H1 (cell line): ENCODE measurements at regions not wholly inside any gene's neighbourhood (a gene's known extent, or its start where the extent isn't known, plus 50 kb on each side); places are given as distances from the start of the nearest gene placed in this dataset.

ENCODE experiments used
- CTCF ChIA-PET: fragments of 300-600 bp; sonication (Branson Sonifier 250); formaldehyde crosslinking; loops from one replicate; lab custom pipeline; 2021; ENCODE audit not compliant: partially characterized antibody; lab: Charles Lee
- POLR2A ChIA-PET: fragments of 300-600 bp; sonication (Branson Sonifier 250); formaldehyde crosslinking; loops from one replicate; lab custom pipeline; 2021; ENCODE audit warnings: inconsistent platforms; ENCODE audit not compliant: partially characterized antibody; lab: Charles Lee
- DNase-seq, 2 experiments: peaks; one replicate each; pipeline versions ENCODE4 v3.0.0 to v3.0.0-alpha.2; 2010 to 2022; ENCODE audit warnings: low spot score in 2 of 2, low read depth in 1 of 2, mixed read lengths in 1 of 2
- FAIRE-seq: peaks from 2 replicates; lab custom pipeline; 2011; peaks lifted over from hg19 to GRCh38; lab: Jason Lieb, UNC
- H2AFZ ChIP-seq: 2 replicates; pipeline ENCODE4 v1.8.1; 2012; ENCODE audit warnings: low read length, inconsistent platforms
- H2AK5ac ChIP-seq: 2 replicates; pipeline ENCODE4 v1.6.1; 2013; ENCODE audit warnings: low read depth, low read length
- H2BK120ac ChIP-seq: replicated peaks from 2 replicates; pipeline ENCODE3; 2013; ENCODE audit warnings: low read depth, low read length, inconsistent platforms
- H2BK12ac ChIP-seq: 2 replicates; pipeline ENCODE4 v1.6.1; 2013; ENCODE audit warnings: low read depth, low read length
- H2BK15ac ChIP-seq: 2 replicates; pipeline ENCODE4 v1.6.1; 2013; ENCODE audit warnings: low read length
- H2BK20ac ChIP-seq: 2 replicates; pipeline ENCODE4 v1.6.1; 2013; ENCODE audit warnings: low read length
- H2BK5ac ChIP-seq: 2 replicates; pipeline ENCODE4 v1.6.1; 2013; ENCODE audit warnings: low read depth, low read length
- H3K14ac ChIP-seq: 2 replicates; pipeline ENCODE4 v1.6.1; 2013; ENCODE audit warnings: inconsistent platforms; ENCODE audit not compliant: insufficient read length
- H3K18ac ChIP-seq: 2 replicates; pipeline ENCODE4 v1.6.1; 2013; ENCODE audit warnings: low read length; ENCODE audit errors: extremely low read depth
- H3K23ac ChIP-seq: 2 replicates; pipeline ENCODE4 v1.6.1; 2013; ENCODE audit warnings: inconsistent platforms; ENCODE audit not compliant: insufficient read length
- H3K23me2 ChIP-seq: 2 replicates; pipeline ENCODE4 v1.6.1; 2013; ENCODE audit warnings: low read depth, low read length
- H3K27ac ChIP-seq: 2 replicates; pipeline ENCODE4 v1.6.1; 2011; ENCODE audit warnings: low read depth, low read length, inconsistent platforms
- H3K27me3 ChIP-seq, 4 experiments: replicated peaks in 1 of 4; 1 replicate in 1 of 4; 2 replicates in 3 of 4; pipeline versions ENCODE4 v1.6.1 to v1.8.1; 2011 to 2013; ENCODE audit warnings: low read length in 3 of 4, mild to moderate bottlenecking in 3 of 4, inconsistent platforms in 2 of 4, mixed read lengths in 2 of 4, moderate library complexity in 1 of 4; ENCODE audit not compliant: control insufficient read depth in 3 of 4, insufficient read depth in 3 of 4; ENCODE audit errors: extremely low read depth in 1 of 4
- H3K36me3 ChIP-seq, 4 experiments: 2 replicates each; pipeline versions ENCODE4 v1.6.1 to v1.8.1; 2011 to 2013; ENCODE audit warnings: mild to moderate bottlenecking in 4 of 4, low read length in 3 of 4, moderate library complexity in 2 of 4, control low read depth in 1 of 4, inconsistent platforms in 1 of 4; ENCODE audit not compliant: insufficient read depth in 4 of 4, control insufficient read depth in 2 of 4
- H3K4ac ChIP-seq: replicated peaks from 2 replicates; pipeline ENCODE3; 2013; ENCODE audit warnings: low read length, low read depth, mixed read lengths, inconsistent platforms; ENCODE audit not compliant: insufficient read length
- H3K4me1 ChIP-seq, 4 experiments: replicated peaks in 1 of 4; 1 replicate in 1 of 4; 2 replicates in 3 of 4; pipeline versions ENCODE4 v1.6.1 to v1.8.1; 2011 to 2013; ENCODE audit warnings: low read length in 3 of 4, inconsistent platforms in 2 of 4, mixed read lengths in 1 of 4; ENCODE audit not compliant: insufficient read depth in 4 of 4, control insufficient read depth in 3 of 4
- H3K4me2 ChIP-seq, 2 experiments: 2 replicates each; pipeline versions ENCODE4 v1.6.1 to v1.8.1; 2011 to 2013; ENCODE audit warnings: low read depth in 2 of 2, low read length in 2 of 2, control low read depth in 1 of 2, inconsistent platforms in 1 of 2, mild to moderate bottlenecking in 1 of 2; ENCODE audit not compliant: insufficient read depth in 1 of 2
- H3K4me3 ChIP-seq, 4 experiments: fragments of 200-600, 300-600 bp in 1 of 4; sonication (generic), shearing (Covaris generic), sonication (Bioruptor Twin) in 1 of 4; 2 replicates each; pipeline versions ENCODE4 v1.5.1 to v1.8.1; 2011 to 2016; ENCODE audit warnings: low read length in 4 of 4, low read depth in 3 of 4, control low read depth in 2 of 4, inconsistent platforms in 2 of 4, mild to moderate bottlenecking in 2 of 4, mixed read lengths in 1 of 4, moderate library complexity in 1 of 4; ENCODE audit not compliant: insufficient read depth in 2 of 4; ENCODE audit errors: extremely low read depth in 1 of 4
- H3K56ac ChIP-seq: replicated peaks from 2 replicates; pipeline ENCODE3; 2013; ENCODE audit warnings: low read depth, mild to moderate bottlenecking, mixed read lengths, low read length, inconsistent platforms; ENCODE audit not compliant: insufficient read length
- H3K79me1 ChIP-seq: 2 replicates; pipeline ENCODE4 v1.6.1; 2013; ENCODE audit warnings: low read depth, low read length, control low read depth
- H3K79me2 ChIP-seq, 2 experiments: 2 replicates each; pipeline versions ENCODE4 v1.6.1 to v1.8.1; 2012 to 2013; ENCODE audit warnings: low read length in 2 of 2, mild to moderate bottlenecking in 2 of 2, inconsistent platforms in 1 of 2; ENCODE audit not compliant: insufficient read depth in 2 of 2, control insufficient read depth in 1 of 2
- H3K9ac ChIP-seq, 4 experiments: replicated peaks in 1 of 4; 1 replicate in 1 of 4; 2 replicates in 3 of 4; pipeline versions ENCODE4 v1.6.1 to v1.8.1; 2011 to 2013; ENCODE audit warnings: low read depth in 3 of 4, low read length in 3 of 4, control low read depth in 2 of 4, mild to moderate bottlenecking in 2 of 4, moderate library complexity in 2 of 4, inconsistent platforms in 1 of 4; ENCODE audit errors: extremely low read depth in 1 of 4
- H3K9me3 ChIP-seq, 2 experiments: 2 replicates each; pipeline versions ENCODE4 v1.6.1 to v1.8.1; 2012 to 2013; ENCODE audit warnings: mild to moderate bottlenecking in 2 of 2, moderate library complexity in 2 of 2, control low read depth in 1 of 2, inconsistent platforms in 1 of 2, low read depth in 1 of 2, low read length in 1 of 2, mixed read lengths in 1 of 2; ENCODE audit not compliant: insufficient read depth in 2 of 2
- H4K20me1 ChIP-seq, 2 experiments: replicated peaks in 1 of 2; 2 replicates each; pipeline versions ENCODE3 to v1.8.1; 2011 to 2013; ENCODE audit warnings: inconsistent platforms in 2 of 2, low read length in 2 of 2, mild to moderate bottlenecking in 1 of 2; ENCODE audit not compliant: insufficient read depth in 2 of 2, control insufficient read depth in 1 of 2
- H4K5ac ChIP-seq: 2 replicates; pipeline ENCODE4 v1.6.1; 2013; ENCODE audit warnings: low read length, low read depth, mixed read lengths, inconsistent platforms; ENCODE audit not compliant: insufficient read length
- H4K8ac ChIP-seq: 2 replicates; pipeline ENCODE4 v1.8.0; 2013; ENCODE audit warnings: mild to moderate bottlenecking, moderate library complexity, low read length, inconsistent platforms; ENCODE audit not compliant: insufficient read depth; ENCODE audit errors: extremely low read depth
- H4K91ac ChIP-seq: replicated peaks from 2 replicates; pipeline ENCODE3; 2013; ENCODE audit warnings: low read length, mixed read lengths, inconsistent platforms; ENCODE audit not compliant: insufficient read length
- CHD1 ChIP-seq: IDR thresholded peaks from 2 replicates; pipeline ENCODE4 v1.6.1; 2012; ENCODE audit warnings: low read depth, low read length, improper control_type of control experiment
- EGR1 ChIP-seq: IDR thresholded peaks from 2 replicates; pipeline ENCODE4 v1.6.1; 2011; ENCODE audit warnings: low read depth, low read length, borderline replicate concordance
- FOSL1 ChIP-seq: IDR thresholded peaks from 2 replicates; pipeline ENCODE4 v1.6.1; 2011; ENCODE audit warnings: mild to moderate bottlenecking, low read depth, low read length, moderate library complexity; ENCODE audit not compliant: insufficient read depth
- JUND ChIP-seq: IDR thresholded peaks from 2 replicates; pipeline ENCODE4 v1.6.1; 2011; ENCODE audit warnings: mild to moderate bottlenecking, improper control_type of control experiment, low read length
- NANOG ChIP-seq: IDR thresholded peaks from 2 replicates; pipeline ENCODE4 v1.6.1; 2011; ENCODE audit warnings: low read length, low read depth, mild to moderate bottlenecking, inconsistent platforms; ENCODE audit not compliant: insufficient read depth, poor library complexity, severe bottlenecking
- PHF8 ChIP-seq: fragments of 200-600 bp; sonication (generic); conservative IDR thresholded peaks from 2 replicates; pipeline ENCODE4 v1.7.1; 2012; ENCODE audit warnings: low read depth, mild to moderate bottlenecking, inconsistent platforms, low read length, moderate library complexity
- POLR2A ChIP-seq, 2 experiments: IDR thresholded peaks; 1 replicate in 1 of 2; 2 replicates in 1 of 2; pipeline ENCODE4 v1.6.1; 2011; ENCODE audit warnings: low read depth in 2 of 2, low read length in 2 of 2, mild to moderate bottlenecking in 2 of 2; ENCODE audit errors: control extremely low read depth in 1 of 2
- RBBP5 ChIP-seq: IDR thresholded peaks from 2 replicates; pipeline ENCODE4 v1.7.1; 2012; ENCODE audit warnings: low read depth, mild to moderate bottlenecking, inconsistent platforms, low read length, moderate library complexity, borderline replicate concordance
- SAP30 ChIP-seq: fragments of 300-600 bp; sonication (generic); IDR thresholded peaks from 2 replicates; pipeline ENCODE4 v1.7.1; 2012; ENCODE audit warnings: low read length, moderate library complexity, mild to moderate bottlenecking, inconsistent platforms; ENCODE audit not compliant: insufficient read depth, insufficient replicate concordance
- SP2 ChIP-seq: IDR thresholded peaks from 2 replicates; pipeline ENCODE4 v1.6.1; 2012; ENCODE audit warnings: mild to moderate bottlenecking, low read length, inconsistent platforms
- SP4 ChIP-seq: IDR thresholded peaks from 2 replicates; pipeline ENCODE4 v1.6.1; 2012; ENCODE audit warnings: low read length, inconsistent platforms
- TCF12 ChIP-seq: IDR thresholded peaks from 2 replicates; pipeline ENCODE4 v1.6.1; 2011; ENCODE audit warnings: low read depth, mild to moderate bottlenecking, low read length
- TEAD4 ChIP-seq: IDR thresholded peaks from 2 replicates; pipeline ENCODE4 v1.6.1; 2012; ENCODE audit warnings: low read depth, low read length, inconsistent platforms, mixed read lengths
- WGBS, 2 experiments: shearing (Covaris generic) in 1 of 2; methylation state at CpG; one replicate each; pipeline versions ENCODE4 v1.1.6 to v1.1.7; 2013 to 2015; ENCODE audit warnings: low lambda C conversion rate in 2 of 2, mixed read lengths in 2 of 2, inconsistent platforms in 1 of 2, low coverage in 1 of 2, missing lambda C conversion rate in 1 of 2; ENCODE audit not compliant: insufficient replicate concordance in 2 of 2, insufficient coverage in 1 of 2, insufficient read length in 1 of 2; ENCODE audit errors: extremely low coverage in 1 of 2, missing lambda C conversion rate in 1 of 2; 5-methylcytosine and 5-hydroxymethylcytosine counted together
- TF ChIP-seq, protein P1 (sequence below): IDR thresholded peaks from 2 replicates; pipeline ENCODE4 v1.6.1; 2012; ENCODE audit warnings: inconsistent platforms
- TF ChIP-seq, protein P2 (sequence below): IDR thresholded peaks from 2 replicates; pipeline ENCODE4 v1.6.1; 2012; ENCODE audit warnings: inconsistent platforms

DNA sequence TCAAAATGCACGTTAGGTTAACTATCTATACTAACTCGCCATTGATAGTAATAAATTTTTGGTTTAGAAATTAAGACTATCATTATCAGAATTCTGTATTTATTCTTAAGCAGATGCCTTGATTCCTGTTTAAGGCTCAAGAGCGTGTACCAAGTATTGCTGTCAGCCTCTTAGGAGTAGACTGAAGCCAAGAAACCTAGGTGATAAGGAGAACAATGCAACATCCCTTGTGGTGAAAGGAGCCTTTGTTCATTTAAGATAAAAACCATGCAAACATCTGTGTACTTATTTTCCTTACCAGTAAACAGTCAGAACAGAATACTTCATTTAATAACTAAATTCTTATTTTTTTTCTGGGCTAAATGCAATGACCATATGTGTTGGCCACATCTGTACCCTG, 109.4 kb upstream of the NOVA1 start:
- Histone ChIP-seq H4K20me1 (no peaks in the 10 kb centered on the region), H3K27ac (no peak overlapping the region), H3K4me3 (no peak overlapping the region), H3K79me1 (no peaks in the 10 kb centered on the region), H3K23ac (no peak overlapping the region), H4K5ac (no peak overlapping the region), H3K27me3 (no peaks in the 10 kb centered on the region), H2BK5ac (no peak overlapping the region), H2BK20ac (no peak overlapping the region), H2BK12ac (no peak overlapping the region), H3K36me3 (no peaks in the 10 kb centered on the region), H3K9me3 (no peaks in the 10 kb centered on the region), H2AFZ (no peak overlapping the region), H3K56ac (no peak overlapping the region), H2BK15ac (no peak overlapping the region), H3K4me1 (no peaks in the 10 kb centered on the region), H3K79me2 (no peaks in the 10 kb centered on the region), H3K23me2 (no peaks in the 10 kb centered on the region), H3K9ac (no peak overlapping the region), H4K91ac (no peak overlapping the region), H4K8ac (no peak overlapping the region), H3K4ac (no peak overlapping the region), H3K14ac (no peak overlapping the region), H3K18ac (no peak overlapping the region), H2AK5ac (no peak overlapping the region), H2BK120ac (no peak overlapping the region), H3K4me2 (no peak overlapping the region)
- WGBS, 2 experiments, result 95% methylated on average over 3 of the region's 3 CpGs; no CpG with 5 or more reads in 1 of the 2 experiments
- ChIA-PET CTCF (no interaction called here), POLR2A (no interaction called here)
- FAIRE-seq, result no peak
- DNase-seq, result no peak
- TF ChIP-seq, protein P1, sequence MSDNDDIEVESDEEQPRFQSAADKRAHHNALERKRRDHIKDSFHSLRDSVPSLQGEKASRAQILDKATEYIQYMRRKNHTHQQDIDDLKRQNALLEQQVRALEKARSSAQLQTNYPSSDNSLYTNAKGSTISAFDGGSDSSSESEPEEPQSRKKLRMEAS, result no peak
- no peak for TF ChIP-seq SAP30
- no peak for TF ChIP-seq FOSL1
- TF ChIP-seq NANOG, result no peak
- TF ChIP-seq PHF8, result no peak
- no peak for TF ChIP-seq EGR1
- no peak for TF ChIP-seq RBBP5
- no peak for TF ChIP-seq JUND
- TF ChIP-seq SP2, result no peak
- TF ChIP-seq, protein P2, sequence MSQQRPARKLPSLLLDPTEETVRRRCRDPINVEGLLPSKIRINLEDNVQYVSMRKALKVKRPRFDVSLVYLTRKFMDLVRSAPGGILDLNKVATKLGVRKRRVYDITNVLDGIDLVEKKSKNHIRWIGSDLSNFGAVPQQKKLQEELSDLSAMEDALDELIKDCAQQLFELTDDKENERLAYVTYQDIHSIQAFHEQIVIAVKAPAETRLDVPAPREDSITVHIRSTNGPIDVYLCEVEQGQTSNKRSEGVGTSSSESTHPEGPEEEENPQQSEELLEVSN, result no peak
- TF ChIP-seq SP4, result no peak
- no peak for TF ChIP-seq TCF12
- no peak for TF ChIP-seq CHD1
- no peak for TF ChIP-seq TEAD4
- no peak for TF ChIP-seq POLR2A (IDR thresholded peaks at IDR 0.05; ENCODE audit: control extremely low read depth in 1 of 2, low read depth in 2 of 2, low read length in 2 of 2)
